Mucosa of descending colon (tissue), 3 donors: ENCODE measurements at regions not wholly inside any gene's neighbourhood (a gene's known extent, or its start where the extent isn't known, plus 50 kb on each side); places are given as distances from the start of the nearest gene placed in this dataset.
"Not testable (repeated sequence)": the region's sequence is repeated elsewhere in the genome, so short reads cannot be mapped to it uniquely, and the experiment has no call there.

Source experiments
- ATAC-seq: fragments of 200-7000 bp; cut with Tn5 transposase; one replicate; pipeline ENCODE4 v1.9.1; 2020; ENCODE audit warnings: mild to moderate bottlenecking, moderate library complexity
- DNase-seq, 3 donors: peaks; one replicate each; pipeline ENCODE4 v3.0.0-alpha.2; 2020
- H3K36me3 ChIP-seq: fragments of 200-600 bp; one replicate; pipeline ENCODE4 v1.8.0; 2021; ENCODE audit warnings: low read depth, mild to moderate bottlenecking
- H3K4me1 ChIP-seq: fragments of 200-600 bp; one replicate; pipeline ENCODE4 v1.8.0; 2021; ENCODE audit warnings: low read depth, mild to moderate bottlenecking
- H3K4me3 ChIP-seq: fragments of 200-600 bp; one replicate; pipeline ENCODE4 v1.8.0; 2021; ENCODE audit warnings: mild to moderate bottlenecking
- H3K9me3 ChIP-seq: fragments of 200-600 bp; one replicate; pipeline ENCODE4 v1.8.0; 2021; ENCODE audit warnings: mild to moderate bottlenecking
- CTCF ChIP-seq: fragments of 200-600 bp; IDR thresholded peaks from one replicate; pipeline ENCODE4 v1.8.0; 2022; ENCODE audit warnings: antibody characterized with exemption, mild to moderate bottlenecking
- intact Hi-C, 2 donors: fragments of 100-400 bp; cut with DNase I in 1 of 2; cut with micrococcal nuclease in 1 of 2; formaldehyde crosslinking; loops; one replicate each; pipeline versions ENCODE4 v1.11.0 to v1.11.1; 2022; cut with DNase I, micrococcal nuclease
- donor health status: DM: no; HTN: no; CAD: no; lungs with moderate emphysema.
- donor health status: DM: no; HTN: no; CAD: no.
- donor health status: DM: no; HTN: yes; CAD: no.

- intact Hi-C loops = no loop called here
- H3K4me3 ChIP-seq = no peak overlapping the region
- H3K9me3 ChIP-seq = no peaks in the 10 kb centered on the region
- no peak for TF ChIP-seq CTCF
- ATAC-seq (no peak), DNase-seq (no peak)
- no peaks in the 10 kb centered on the region for H3K4me1 ChIP-seq
- H3K36me3 ChIP-seq = no peaks in the 10 kb centered on the region
These were observed 235.0 kb downstream of the TENT5A start for GRCh38 chr6:81517455-81517854.

GRCh38 chr6:81515562-81516453 is 236.7 kb downstream of the TENT5A start:
- H3K4me1 ChIP-seq = peaks cover 4% of the 10 kb centered on the region
- no peak for TF ChIP-seq CTCF
- no peak for ATAC-seq
- H3K4me3 ChIP-seq = no peak overlapping the region
- H3K36me3 ChIP-seq = no peaks in the 10 kb centered on the region
- intact Hi-C loops = no loop called here
- no peaks in the 10 kb centered on the region for H3K9me3 ChIP-seq
- DNase-seq = no peak

- H3K4me1 ChIP-seq, H3K4me3 ChIP-seq, H3K36me3 ChIP-seq, DNase-seq, ATAC-seq, H3K9me3 ChIP-seq, intact Hi-C loops: not testable (repeated sequence)
These were observed 238.3 kb downstream of the TENT5A start for GRCh38 chr6:81514195-81514594.

- Histone ChIP-seq H3K36me3 (no peaks in the 10 kb centered on the region), H3K4me1 (peaks cover 4% of the 10 kb centered on the region), H3K9me3 (no peaks in the 10 kb centered on the region), H3K4me3 (no peak overlapping the region)
- DNase-seq (peak in 1 of 3 donors; percentile 62), ATAC-seq (peak; percentile 100)
- no peak for TF ChIP-seq CTCF
- intact Hi-C loops = no loop called here
These were observed 241.1 kb downstream of the TENT5A start for GRCh38 chr6:81511423-81511822.

- no peaks in the 10 kb centered on the region for H3K9me3 ChIP-seq
- TF ChIP-seq CTCF = no peak
- H3K36me3 ChIP-seq = no peaks in the 10 kb centered on the region
- no peak overlapping the region for H3K4me3 ChIP-seq
- H3K4me1 ChIP-seq = no peaks in the 10 kb centered on the region
- intact Hi-C loops = no loop called here
- DNase-seq = no peak
- no peak for ATAC-seq
These were observed 256.5 kb downstream of the TENT5A start for GRCh38 chr6:81495999-81496398.

- intact Hi-C loops = no loop called here
- no peak overlapping the region for H3K4me3 ChIP-seq
- H3K4me1 ChIP-seq = no peaks in the 10 kb centered on the region
- no peak for ATAC-seq
- no peaks in the 10 kb centered on the region for H3K9me3 ChIP-seq
- no peaks in the 10 kb centered on the region for H3K36me3 ChIP-seq
- TF ChIP-seq CTCF = no peak
- no peak for DNase-seq
These were observed 260.9 kb downstream of the TENT5A start for GRCh38 chr6:81491454-81492101.
